ENCODE measurements at regions not wholly inside any gene's neighbourhood (a gene's known extent, or its start where the extent isn't known, plus 50 kb on each side); places are given as distances from the start of the nearest gene placed in this dataset.

DNA sequence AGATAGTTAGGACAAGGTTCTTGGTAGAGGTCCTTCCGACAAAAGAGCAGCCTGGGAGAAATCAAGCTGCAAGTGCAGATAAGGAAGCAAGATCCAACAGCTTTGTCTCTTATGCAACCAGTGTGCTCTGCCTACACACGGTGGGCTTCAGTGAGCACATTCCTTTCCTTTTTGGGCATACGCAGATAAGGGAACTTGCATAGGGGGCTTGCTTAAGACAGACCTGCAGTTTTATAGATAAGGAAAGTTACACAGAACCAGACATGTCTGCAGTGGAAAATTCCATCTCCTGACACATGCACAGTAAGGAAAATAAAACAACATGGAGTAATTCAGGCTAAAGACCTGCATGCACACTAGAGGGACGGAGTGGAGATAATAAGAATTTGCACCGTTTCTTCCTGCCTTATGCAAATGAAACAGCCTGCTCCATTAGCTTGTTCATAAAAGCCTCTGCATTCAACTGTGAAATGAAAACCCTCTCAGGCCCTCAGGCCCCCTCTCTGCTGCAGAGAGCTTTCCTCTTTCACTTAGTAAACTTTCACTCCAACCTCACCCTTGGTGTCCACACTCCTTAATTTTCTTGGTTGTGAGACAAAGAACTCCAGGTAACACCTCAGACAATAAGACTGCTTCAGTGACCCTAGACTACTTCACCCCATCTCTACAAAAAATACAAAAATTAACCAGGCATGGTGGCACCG lies 97.5 kb upstream of the MYLIP start:
- H3K4me3 ChIP-seq, result no peak overlapping the region
- H3K27ac ChIP-seq (ENCODE audit: low read depth), result no peak overlapping the region
- Mint-ChIP-seq H3K27me3 (ENCODE audit: insufficient read depth, low read depth, poor library complexity) (peaks cover 5% of the 10 kb centered on the region), H3K9me3 (peaks cover 41% of the 10 kb centered on the region), H3K27ac (no peak overlapping the region; the same call in 1 of the 2 replicates), H3K36me3 (ENCODE audit: low read depth) (peaks cover 36% of the 10 kb centered on the region), H3K4me3 (no peak overlapping the region), H3K4me1 (no peaks in the 10 kb centered on the region)
- no peaks in the 10 kb centered on the region for H4K20me1 ChIP-seq (replicated peaks; ENCODE audit: insufficient read depth)
- no peak overlapping the region for H2AFZ ChIP-seq
- peaks cover 8% of the 10 kb centered on the region; the same call in 1 of the 2 replicates for H3K9me2 ChIP-seq (ENCODE audit: insufficient read depth)
- H3F3A ChIP-seq (replicated peaks; ENCODE audit: low read depth), result no peaks in the 10 kb centered on the region
- H3K27me3 ChIP-seq (ENCODE audit: insufficient read depth), result no peaks in the 10 kb centered on the region
- ATAC-seq (no peak), DNase-seq (ENCODE audit: low spot score) (no peak)
- no peak overlapping the region for H3K4me2 ChIP-seq
- H3K79me2 ChIP-seq (replicated peaks; ENCODE audit: insufficient read depth), result no peaks in the 10 kb centered on the region
- TF ChIP-seq, protein P1, sequence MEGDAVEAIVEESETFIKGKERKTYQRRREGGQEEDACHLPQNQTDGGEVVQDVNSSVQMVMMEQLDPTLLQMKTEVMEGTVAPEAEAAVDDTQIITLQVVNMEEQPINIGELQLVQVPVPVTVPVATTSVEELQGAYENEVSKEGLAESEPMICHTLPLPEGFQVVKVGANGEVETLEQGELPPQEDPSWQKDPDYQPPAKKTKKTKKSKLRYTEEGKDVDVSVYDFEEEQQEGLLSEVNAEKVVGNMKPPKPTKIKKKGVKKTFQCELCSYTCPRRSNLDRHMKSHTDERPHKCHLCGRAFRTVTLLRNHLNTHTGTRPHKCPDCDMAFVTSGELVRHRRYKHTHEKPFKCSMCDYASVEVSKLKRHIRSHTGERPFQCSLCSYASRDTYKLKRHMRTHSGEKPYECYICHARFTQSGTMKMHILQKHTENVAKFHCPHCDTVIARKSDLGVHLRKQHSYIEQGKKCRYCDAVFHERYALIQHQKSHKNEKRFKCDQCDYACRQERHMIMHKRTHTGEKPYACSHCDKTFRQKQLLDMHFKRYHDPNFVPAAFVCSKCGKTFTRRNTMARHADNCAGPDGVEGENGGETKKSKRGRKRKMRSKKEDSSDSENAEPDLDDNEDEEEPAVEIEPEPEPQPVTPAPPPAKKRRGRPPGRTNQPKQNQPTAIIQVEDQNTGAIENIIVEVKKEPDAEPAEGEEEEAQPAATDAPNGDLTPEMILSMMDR (conservative IDR thresholded peaks at IDR 0.05; ENCODE audit: low read depth in 2 of 2), result no peak
- TF ChIP-seq EZH2phosphoT487 (IDR thresholded peaks at IDR 0.05; ENCODE audit: unreplicated experiment) (no peak), EZH2 (IDR thresholded peaks at IDR 0.05; ENCODE audit: low read depth, unreplicated experiment) (no peak), CREB1 (CRISPR knock-in tag; IDR thresholded peaks at IDR 0.05; ENCODE audit: low read depth) (no peak), NANOG (IDR thresholded peaks at IDR 0.05; ENCODE audit: borderline replicate concordance) (no peak), STAT1 (IDR thresholded peaks at IDR 0.05; ENCODE audit: unreplicated experiment) (no peak), ZNF114 (CRISPR knock-in tag; IDR thresholded peaks at IDR 0.05) (no peak), JUNB (IDR thresholded peaks at IDR 0.05; ENCODE audit: unreplicated experiment) (no peak)
- TF ChIP-seq, protein P2, sequence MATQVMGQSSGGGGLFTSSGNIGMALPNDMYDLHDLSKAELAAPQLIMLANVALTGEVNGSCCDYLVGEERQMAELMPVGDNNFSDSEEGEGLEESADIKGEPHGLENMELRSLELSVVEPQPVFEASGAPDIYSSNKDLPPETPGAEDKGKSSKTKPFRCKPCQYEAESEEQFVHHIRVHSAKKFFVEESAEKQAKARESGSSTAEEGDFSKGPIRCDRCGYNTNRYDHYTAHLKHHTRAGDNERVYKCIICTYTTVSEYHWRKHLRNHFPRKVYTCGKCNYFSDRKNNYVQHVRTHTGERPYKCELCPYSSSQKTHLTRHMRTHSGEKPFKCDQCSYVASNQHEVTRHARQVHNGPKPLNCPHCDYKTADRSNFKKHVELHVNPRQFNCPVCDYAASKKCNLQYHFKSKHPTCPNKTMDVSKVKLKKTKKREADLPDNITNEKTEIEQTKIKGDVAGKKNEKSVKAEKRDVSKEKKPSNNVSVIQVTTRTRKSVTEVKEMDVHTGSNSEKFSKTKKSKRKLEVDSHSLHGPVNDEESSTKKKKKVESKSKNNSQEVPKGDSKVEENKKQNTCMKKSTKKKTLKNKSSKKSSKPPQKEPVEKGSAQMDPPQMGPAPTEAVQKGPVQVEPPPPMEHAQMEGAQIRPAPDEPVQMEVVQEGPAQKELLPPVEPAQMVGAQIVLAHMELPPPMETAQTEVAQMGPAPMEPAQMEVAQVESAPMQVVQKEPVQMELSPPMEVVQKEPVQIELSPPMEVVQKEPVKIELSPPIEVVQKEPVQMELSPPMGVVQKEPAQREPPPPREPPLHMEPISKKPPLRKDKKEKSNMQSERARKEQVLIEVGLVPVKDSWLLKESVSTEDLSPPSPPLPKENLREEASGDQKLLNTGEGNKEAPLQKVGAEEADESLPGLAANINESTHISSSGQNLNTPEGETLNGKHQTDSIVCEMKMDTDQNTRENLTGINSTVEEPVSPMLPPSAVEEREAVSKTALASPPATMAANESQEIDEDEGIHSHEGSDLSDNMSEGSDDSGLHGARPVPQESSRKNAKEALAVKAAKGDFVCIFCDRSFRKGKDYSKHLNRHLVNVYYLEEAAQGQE (IDR thresholded peaks at IDR 0.05; ENCODE audit: unreplicated experiment), result no peak
- TF ChIP-seq, protein P3, sequence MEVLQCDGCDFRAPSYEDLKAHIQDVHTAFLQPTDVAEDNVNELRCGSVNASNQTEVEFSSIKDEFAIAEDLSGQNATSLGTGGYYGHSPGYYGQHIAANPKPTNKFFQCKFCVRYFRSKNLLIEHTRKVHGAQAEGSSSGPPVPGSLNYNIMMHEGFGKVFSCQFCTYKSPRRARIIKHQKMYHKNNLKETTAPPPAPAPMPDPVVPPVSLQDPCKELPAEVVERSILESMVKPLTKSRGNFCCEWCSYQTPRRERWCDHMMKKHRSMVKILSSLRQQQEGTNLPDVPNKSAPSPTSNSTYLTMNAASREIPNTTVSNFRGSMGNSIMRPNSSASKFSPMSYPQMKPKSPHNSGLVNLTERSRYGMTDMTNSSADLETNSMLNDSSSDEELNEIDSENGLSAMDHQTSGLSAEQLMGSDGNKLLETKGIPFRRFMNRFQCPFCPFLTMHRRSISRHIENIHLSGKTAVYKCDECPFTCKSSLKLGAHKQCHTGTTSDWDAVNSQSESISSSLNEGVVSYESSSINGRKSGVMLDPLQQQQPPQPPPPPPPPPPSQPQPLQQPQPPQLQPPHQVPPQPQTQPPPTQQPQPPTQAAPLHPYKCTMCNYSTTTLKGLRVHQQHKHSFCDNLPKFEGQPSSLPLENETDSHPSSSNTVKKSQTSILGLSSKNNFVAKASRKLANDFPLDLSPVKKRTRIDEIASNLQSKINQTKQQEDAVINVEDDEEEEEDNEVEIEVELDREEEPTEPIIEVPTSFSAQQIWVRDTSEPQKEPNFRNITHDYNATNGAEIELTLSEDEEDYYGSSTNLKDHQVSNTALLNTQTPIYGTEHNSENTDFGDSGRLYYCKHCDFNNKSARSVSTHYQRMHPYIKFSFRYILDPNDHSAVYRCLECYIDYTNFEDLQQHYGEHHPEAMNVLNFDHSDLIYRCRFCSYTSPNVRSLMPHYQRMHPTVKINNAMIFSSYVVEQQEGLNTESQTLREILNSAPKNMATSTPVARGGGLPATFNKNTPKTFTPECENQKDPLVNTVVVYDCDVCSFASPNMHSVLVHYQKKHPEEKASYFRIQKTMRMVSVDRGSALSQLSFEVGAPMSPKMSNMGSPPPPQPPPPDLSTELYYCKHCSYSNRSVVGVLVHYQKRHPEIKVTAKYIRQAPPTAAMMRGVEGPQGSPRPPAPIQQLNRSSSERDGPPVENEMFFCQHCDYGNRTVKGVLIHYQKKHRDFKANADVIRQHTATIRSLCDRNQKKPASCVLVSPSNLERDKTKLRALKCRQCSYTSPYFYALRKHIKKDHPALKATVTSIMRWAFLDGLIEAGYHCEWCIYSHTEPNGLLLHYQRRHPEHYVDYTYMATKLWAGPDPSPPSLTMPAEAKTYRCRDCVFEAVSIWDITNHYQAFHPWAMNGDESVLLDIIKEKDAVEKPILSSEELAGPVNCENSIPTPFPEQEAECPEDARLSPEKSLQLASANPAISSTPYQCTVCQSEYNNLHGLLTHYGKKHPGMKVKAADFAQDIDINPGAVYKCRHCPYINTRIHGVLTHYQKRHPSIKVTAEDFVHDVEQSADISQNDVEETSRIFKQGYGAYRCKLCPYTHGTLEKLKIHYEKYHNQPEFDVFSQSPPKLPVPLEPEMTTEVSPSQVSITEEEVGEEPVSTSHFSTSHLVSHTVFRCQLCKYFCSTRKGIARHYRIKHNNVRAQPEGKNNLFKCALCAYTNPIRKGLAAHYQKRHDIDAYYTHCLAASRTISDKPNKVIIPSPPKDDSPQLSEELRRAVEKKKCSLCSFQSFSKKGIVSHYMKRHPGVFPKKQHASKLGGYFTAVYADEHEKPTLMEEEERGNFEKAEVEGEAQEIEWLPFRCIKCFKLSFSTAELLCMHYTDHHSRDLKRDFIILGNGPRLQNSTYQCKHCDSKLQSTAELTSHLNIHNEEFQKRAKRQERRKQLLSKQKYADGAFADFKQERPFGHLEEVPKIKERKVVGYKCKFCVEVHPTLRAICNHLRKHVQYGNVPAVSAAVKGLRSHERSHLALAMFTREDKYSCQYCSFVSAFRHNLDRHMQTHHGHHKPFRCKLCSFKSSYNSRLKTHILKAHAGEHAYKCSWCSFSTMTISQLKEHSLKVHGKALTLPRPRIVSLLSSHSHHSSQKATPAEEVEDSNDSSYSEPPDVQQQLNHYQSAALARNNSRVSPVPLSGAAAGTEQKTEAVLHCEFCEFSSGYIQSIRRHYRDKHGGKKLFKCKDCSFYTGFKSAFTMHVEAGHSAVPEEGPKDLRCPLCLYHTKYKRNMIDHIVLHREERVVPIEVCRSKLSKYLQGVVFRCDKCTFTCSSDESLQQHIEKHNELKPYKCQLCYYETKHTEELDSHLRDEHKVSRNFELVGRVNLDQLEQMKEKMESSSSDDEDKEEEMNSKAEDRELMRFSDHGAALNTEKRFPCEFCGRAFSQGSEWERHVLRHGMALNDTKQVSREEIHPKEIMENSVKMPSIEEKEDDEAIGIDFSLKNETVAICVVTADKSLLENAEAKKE (CRISPR knock-in tag; IDR thresholded peaks at IDR 0.05), result no peak
- H3K36me3 ChIP-seq (ENCODE audit: insufficient read depth), result 0 out of 2 replicates have a peak, but pooled peaks cover 5% of the 10 kb centered on the region
- no peaks in the 10 kb centered on the region for H3K4me1 ChIP-seq (ENCODE audit: insufficient read depth)
